B cell (primary cell): ENCODE measurements at regions not wholly inside any gene's neighbourhood (a gene's known extent, or its start where the extent isn't known, plus 50 kb on each side); places are given as distances from the start of the nearest gene placed in this dataset.

Experiments
- ATAC-seq: fragments of 200-7000 bp; cut with Tn5 transposase; one replicate; pipeline ENCODE4 v1.10.0; 2021; ENCODE audit warnings: low read depth, mild to moderate bottlenecking, moderate number of reproducible peaks, moderate library complexity
- CTCF ChIA-PET: fragments of 350-600 bp; sonication (Branson Sonifier 250); formaldehyde crosslinking; loops from one replicate; lab custom pipeline; 2021; ENCODE audit warnings: antibody characterized with exemption, inconsistent platforms; lab: Charles Lee
- POLR2A ChIA-PET: fragments of 350-600 bp; sonication (Branson Sonifier 250); formaldehyde crosslinking; loops from one replicate; lab custom pipeline; 2021; ENCODE audit warnings: antibody characterized with exemption; lab: Charles Lee
- DNase-seq: peaks from one replicate; pipeline ENCODE4 v3.0.0; 2013
- H2AFZ ChIP-seq: 2 replicates; pipeline ENCODE4 v1.6.1; 2012; ENCODE audit warnings: mild to moderate bottlenecking, low read depth, low read length; ENCODE audit not compliant: insufficient read depth, poor library complexity, severe bottlenecking
- H3K27ac ChIP-seq, 2 donors: 1 replicate in 1 of 2; 2 replicates in 1 of 2; pipeline ENCODE4 v1.5.1; 2012 to 2013; ENCODE audit warnings: low read length in 2 of 2, mild to moderate bottlenecking in 2 of 2, moderate library complexity in 1 of 2
- H3K27me3 ChIP-seq, 4 experiments: fragments of 200-600 bp in 1 of 4; sonication (generic) in 1 of 4; replicated peaks in 1 of 4; 1 replicate in 2 of 4; 2 replicates in 2 of 4; pipeline versions ENCODE4 v1.6.1 to v1.7.0; 2013 to 2016; ENCODE audit warnings: low read length in 3 of 4, mild to moderate bottlenecking in 2 of 4, mixed read lengths in 1 of 4, moderate library complexity in 1 of 4; ENCODE audit not compliant: insufficient read depth in 4 of 4, control insufficient read depth in 3 of 4; ENCODE audit errors: control extremely low read depth in 1 of 4
- H3K36me3 ChIP-seq, 2 experiments: replicated peaks in 1 of 2; 1 replicate in 1 of 2; 2 replicates in 1 of 2; pipeline versions ENCODE4 v1.6.1 to v1.7.1; 2013; ENCODE audit warnings: low read length in 1 of 2; ENCODE audit not compliant: insufficient read depth in 2 of 2, control insufficient read depth in 1 of 2; ENCODE audit errors: control extremely low read depth in 1 of 2, extremely low read depth in 1 of 2
- H3K4me1 ChIP-seq, 2 donors: fragments of 200-600 bp in 1 of 2; sonication (generic) in 1 of 2; 1 replicate in 1 of 2; 2 replicates in 1 of 2; pipeline versions ENCODE4 v1.5.1 to v1.6.1; 2013 to 2017; ENCODE audit warnings: low read length in 2 of 2; ENCODE audit not compliant: control insufficient read depth in 2 of 2, insufficient read depth in 2 of 2
- H3K4me2 ChIP-seq: replicated peaks from 2 replicates; pipeline ENCODE3; 2012; ENCODE audit warnings: mild to moderate bottlenecking, low read depth, low read length; ENCODE audit not compliant: poor library complexity, severe bottlenecking
- H3K4me3 ChIP-seq, 5 experiments: fragments of 200-600 bp in 1 of 5; sonication (generic) in 1 of 5; 1 replicate in 3 of 5; 2 replicates in 2 of 5; pipeline versions ENCODE4 v1.5.1 to v1.7.0; 2011 to 2016; ENCODE audit warnings: low read length in 4 of 5, mild to moderate bottlenecking in 4 of 5, low read depth in 2 of 5, control low read depth in 1 of 5, moderate library complexity in 1 of 5; ENCODE audit not compliant: insufficient read depth in 1 of 5; ENCODE audit errors: control extremely low read depth in 1 of 5, extremely low read depth in 1 of 5
- H3K79me2 ChIP-seq: fragments of 200-600 bp; sonication (generic); one replicate; pipeline ENCODE4 v1.6.0; 2016; ENCODE audit warnings: low read length; ENCODE audit not compliant: control insufficient read depth, insufficient read depth
- H3K9ac ChIP-seq: fragments of 200-600 bp; sonication (generic); 2 replicates; pipeline ENCODE4 v1.6.1; 2017; ENCODE audit warnings: mild to moderate bottlenecking, low read length, moderate library complexity
- H3K9me3 ChIP-seq, 3 donors: one replicate each; pipeline versions ENCODE4 v1.6.1 to v1.7.1; 2013; ENCODE audit warnings: low read length in 2 of 3; ENCODE audit not compliant: control insufficient read depth in 2 of 3, insufficient read depth in 1 of 3; ENCODE audit errors: control extremely low read depth in 1 of 3
- H4K20me1 ChIP-seq: 2 replicates; pipeline ENCODE4 v1.6.0; 2012; ENCODE audit warnings: mild to moderate bottlenecking, low read length; ENCODE audit not compliant: insufficient read depth, control insufficient read depth, poor library complexity, severe bottlenecking
- H3K27ac Mint-ChIP-seq: one replicate; pipeline ENCODE4 v1.8.0; 2021; ENCODE audit warnings: mixed read lengths
- H3K27me3 Mint-ChIP-seq: one replicate; pipeline ENCODE4 v1.8.0; 2021; ENCODE audit warnings: mixed read lengths
- H3K4me1 Mint-ChIP-seq: one replicate; pipeline ENCODE4 v1.8.0; 2021; ENCODE audit warnings: mixed read lengths
- H3K4me3 Mint-ChIP-seq: one replicate; pipeline ENCODE4 v1.8.0; 2021; ENCODE audit warnings: mixed read lengths
- H3K9me3 Mint-ChIP-seq: one replicate; pipeline ENCODE4 v1.8.0; 2022; ENCODE audit warnings: mixed read lengths; ENCODE audit not compliant: insufficient read depth
- EZH2 ChIP-seq: IDR thresholded peaks from 2 replicates; pipeline ENCODE4 v1.6.1; 2012; ENCODE audit warnings: borderline replicate concordance, low read depth, mild to moderate bottlenecking, moderate library complexity, low read length; ENCODE audit not compliant: insufficient read depth, poor library complexity, severe bottlenecking
- WGBS: methylation state at CpG from one replicate; pipeline ENCODE4 v1.1.5; 2013; ENCODE audit warnings: missing lambda C conversion rate; ENCODE audit not compliant: insufficient coverage; 5-methylcytosine and 5-hydroxymethylcytosine counted together
- intact Hi-C: fragments of 100-400 bp; cut with micrococcal nuclease; formaldehyde crosslinking; loops from one replicate; pipeline ENCODE4 v1.10.0; 2022
- TF ChIP-seq, protein P1 (sequence below): fragments of 200-600 bp; IDR thresholded peaks from one replicate; pipeline ENCODE4 v1.8.0; 2022; ENCODE audit warnings: antibody characterized with exemption, mild to moderate bottlenecking

GRCh38 chr20:10824750-10825500, 151.1 kb upstream of the JAG1 start:
- CTCF ChIA-PET, result no interaction called here
- no peaks in the 10 kb centered on the region for H3K79me2 ChIP-seq
- H3K27me3 ChIP-seq, result no peaks in the 10 kb centered on the region
- Mint-ChIP-seq H3K27ac (no peak overlapping the region), H3K4me1 (no peaks in the 10 kb centered on the region), H3K4me3 (no peak overlapping the region), H3K27me3 (no peaks in the 10 kb centered on the region), H3K9me3 (peaks cover 9% of the 10 kb centered on the region)
- no peak overlapping the region for H2AFZ ChIP-seq
- 76% methylated on average over 3 of the region's 11 CpGs for WGBS
- intact Hi-C loops, result no loop called here
- no peaks in the 10 kb centered on the region for H4K20me1 ChIP-seq
- no peak overlapping the region for H3K9ac ChIP-seq
- H3K27ac ChIP-seq, result no peak overlapping the region
- H3K9me3 ChIP-seq, result peaks cover 0 to 2% (median 0%) of the 10 kb centered on the region in 3 donors
- H3K4me3 ChIP-seq, result no peak overlapping the region
- TF ChIP-seq, protein P1, sequence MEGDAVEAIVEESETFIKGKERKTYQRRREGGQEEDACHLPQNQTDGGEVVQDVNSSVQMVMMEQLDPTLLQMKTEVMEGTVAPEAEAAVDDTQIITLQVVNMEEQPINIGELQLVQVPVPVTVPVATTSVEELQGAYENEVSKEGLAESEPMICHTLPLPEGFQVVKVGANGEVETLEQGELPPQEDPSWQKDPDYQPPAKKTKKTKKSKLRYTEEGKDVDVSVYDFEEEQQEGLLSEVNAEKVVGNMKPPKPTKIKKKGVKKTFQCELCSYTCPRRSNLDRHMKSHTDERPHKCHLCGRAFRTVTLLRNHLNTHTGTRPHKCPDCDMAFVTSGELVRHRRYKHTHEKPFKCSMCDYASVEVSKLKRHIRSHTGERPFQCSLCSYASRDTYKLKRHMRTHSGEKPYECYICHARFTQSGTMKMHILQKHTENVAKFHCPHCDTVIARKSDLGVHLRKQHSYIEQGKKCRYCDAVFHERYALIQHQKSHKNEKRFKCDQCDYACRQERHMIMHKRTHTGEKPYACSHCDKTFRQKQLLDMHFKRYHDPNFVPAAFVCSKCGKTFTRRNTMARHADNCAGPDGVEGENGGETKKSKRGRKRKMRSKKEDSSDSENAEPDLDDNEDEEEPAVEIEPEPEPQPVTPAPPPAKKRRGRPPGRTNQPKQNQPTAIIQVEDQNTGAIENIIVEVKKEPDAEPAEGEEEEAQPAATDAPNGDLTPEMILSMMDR, result no peak
- TF ChIP-seq EZH2, result no peak
- no peak for DNase-seq
- H3K4me1 ChIP-seq, result no peaks in the 10 kb centered on the region
- H3K4me2 ChIP-seq, result no peak overlapping the region
- H3K36me3 ChIP-seq, result no peaks in the 10 kb centered on the region
- ATAC-seq, result no peak
- POLR2A ChIA-PET, result no interaction called here

GRCh38 chr20:10826111-10826510, 152.3 kb upstream of the JAG1 start:
- Histone ChIP-seq H3K27me3 (no peaks in the 10 kb centered on the region), H3K9ac (no peak overlapping the region), H3K27ac (no peak overlapping the region), H3K9me3 (peaks cover 0 to 2% (median 0%) of the 10 kb centered on the region in 3 donors), H3K4me1 (no peaks in the 10 kb centered on the region), H3K79me2 (no peaks in the 10 kb centered on the region), H2AFZ (no peak overlapping the region), H3K4me3 (no peak overlapping the region), H3K36me3 (no peaks in the 10 kb centered on the region), H4K20me1 (no peaks in the 10 kb centered on the region), H3K4me2 (no peak overlapping the region)
- H3K27ac Mint-ChIP-seq, result no peak overlapping the region
- 75% methylated on average over 1 of the region's 1 CpG for WGBS
- TF ChIP-seq, protein P1, result no peak
- TF ChIP-seq EZH2, result no peak
- intact Hi-C loops, result no loop called here
- POLR2A ChIA-PET, result no interaction called here
- no peaks in the 10 kb centered on the region for H3K27me3 Mint-ChIP-seq
- no peak overlapping the region for H3K4me3 Mint-ChIP-seq
- CTCF ChIA-PET, result interaction anchor here (0.5 kb wide), 1 partner anchor 911 kb away, joined by 3 read pairs; no protein-coding TSS in a partner anchor
- H3K9me3 Mint-ChIP-seq, result peaks cover 5% of the 10 kb centered on the region
- no peaks in the 10 kb centered on the region for H3K4me1 Mint-ChIP-seq
- no peak for ATAC-seq
- no peak for DNase-seq
